ENCODE measurements at regions not wholly inside any gene's neighbourhood (a gene's known extent, or its start where the extent isn't known, plus 50 kb on each side); places are given as distances from the start of the nearest gene placed in this dataset.

DNA sequence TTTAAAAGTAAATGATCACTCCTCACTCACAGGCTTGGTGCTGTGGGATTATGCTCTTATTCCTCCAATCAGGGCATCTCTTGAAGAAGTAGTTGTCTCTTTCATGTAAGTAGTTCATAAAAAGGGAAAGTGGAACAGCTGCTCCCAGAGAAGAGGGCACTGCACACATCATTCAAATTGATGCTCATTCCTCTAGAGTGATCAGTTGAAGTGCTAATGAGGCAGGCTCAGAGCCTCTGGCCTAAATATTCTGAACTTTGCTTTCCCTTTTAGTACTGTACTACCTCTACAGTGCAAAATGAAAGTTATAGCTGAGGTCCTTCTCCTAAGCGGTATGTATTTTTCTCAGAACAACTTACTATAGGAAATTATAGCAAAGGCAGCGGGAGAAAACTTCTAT lies 1453.1 kb downstream of the ARAP2 start:
- TF ChIP-seq POLR2A (IDR thresholded peaks at IDR 0.05) (no peak), POLR2AphosphoS5 (IDR thresholded peaks at IDR 0.05) (no peak), EP300 (IDR thresholded peaks at IDR 0.05) (no peak)
- TF ChIP-seq, protein P1, sequence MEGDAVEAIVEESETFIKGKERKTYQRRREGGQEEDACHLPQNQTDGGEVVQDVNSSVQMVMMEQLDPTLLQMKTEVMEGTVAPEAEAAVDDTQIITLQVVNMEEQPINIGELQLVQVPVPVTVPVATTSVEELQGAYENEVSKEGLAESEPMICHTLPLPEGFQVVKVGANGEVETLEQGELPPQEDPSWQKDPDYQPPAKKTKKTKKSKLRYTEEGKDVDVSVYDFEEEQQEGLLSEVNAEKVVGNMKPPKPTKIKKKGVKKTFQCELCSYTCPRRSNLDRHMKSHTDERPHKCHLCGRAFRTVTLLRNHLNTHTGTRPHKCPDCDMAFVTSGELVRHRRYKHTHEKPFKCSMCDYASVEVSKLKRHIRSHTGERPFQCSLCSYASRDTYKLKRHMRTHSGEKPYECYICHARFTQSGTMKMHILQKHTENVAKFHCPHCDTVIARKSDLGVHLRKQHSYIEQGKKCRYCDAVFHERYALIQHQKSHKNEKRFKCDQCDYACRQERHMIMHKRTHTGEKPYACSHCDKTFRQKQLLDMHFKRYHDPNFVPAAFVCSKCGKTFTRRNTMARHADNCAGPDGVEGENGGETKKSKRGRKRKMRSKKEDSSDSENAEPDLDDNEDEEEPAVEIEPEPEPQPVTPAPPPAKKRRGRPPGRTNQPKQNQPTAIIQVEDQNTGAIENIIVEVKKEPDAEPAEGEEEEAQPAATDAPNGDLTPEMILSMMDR (IDR thresholded peaks at IDR 0.05) = no peak
- H3K36me3 ChIP-seq = no peaks in the 10 kb centered on the region
- no peak overlapping the region for H3K27ac ChIP-seq
- H3K4me3 ChIP-seq = no peak overlapping the region
- no peaks in the 10 kb centered on the region for H3K27me3 ChIP-seq
- intact Hi-C loops (cut with DNase I; ENCODE audit: low total_unique reads) = no loop called here
- no peak for DNase-seq
- 76 to 93% (median 83%) methylated on average over 2 of the region's 2 CpGs for WGBS, 5 donors
- H3K9me3 ChIP-seq = peaks cover 0 to 22% (median 0%) of the 10 kb centered on the region in 4 donors
- H3K4me1 ChIP-seq = no peaks in the 10 kb centered on the region

DNA sequence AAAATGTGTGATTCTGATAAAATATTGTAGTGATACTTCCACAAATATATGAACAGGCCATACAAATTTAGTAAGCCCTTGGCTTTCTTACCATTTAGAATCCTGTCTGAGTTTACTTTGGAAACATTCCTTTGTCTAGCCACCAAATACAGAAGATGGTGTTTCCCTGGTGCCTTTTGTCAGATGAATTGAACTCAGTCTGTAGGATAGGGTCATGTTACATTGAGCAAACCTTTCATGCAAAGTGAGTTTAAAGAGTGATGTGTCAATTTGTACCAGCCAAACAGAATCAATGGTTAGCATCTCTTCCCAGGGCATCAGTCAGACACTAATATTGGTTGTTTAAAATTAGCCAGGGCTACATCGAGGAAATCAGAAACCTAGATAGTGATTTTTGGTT lies 1443.4 kb downstream of the ARAP2 start:
- H3K27ac ChIP-seq = no peak overlapping the region
- no peak for TF ChIP-seq POLR2A (IDR thresholded peaks at IDR 0.05)
- TF ChIP-seq, protein P1 (IDR thresholded peaks at IDR 0.05) = no peak
- TF ChIP-seq EP300 (IDR thresholded peaks at IDR 0.05) = no peak
- no peak for TF ChIP-seq POLR2AphosphoS5 (IDR thresholded peaks at IDR 0.05)
- H3K9me3 ChIP-seq = peaks cover 0 to 15% (median 1%) of the 10 kb centered on the region in 4 donors
- DNase-seq = no peak
- 33 to 57% (median 36%) methylated on average over 1 of the region's 1 CpG for WGBS, 5 donors
- H3K4me3 ChIP-seq = no peak overlapping the region
- no peaks in the 10 kb centered on the region for H3K36me3 ChIP-seq
- H3K27me3 ChIP-seq = no peaks in the 10 kb centered on the region
- intact Hi-C loops (cut with DNase I; ENCODE audit: low total_unique reads) = no loop called here
- no peaks in the 10 kb centered on the region for H3K4me1 ChIP-seq

DNA sequence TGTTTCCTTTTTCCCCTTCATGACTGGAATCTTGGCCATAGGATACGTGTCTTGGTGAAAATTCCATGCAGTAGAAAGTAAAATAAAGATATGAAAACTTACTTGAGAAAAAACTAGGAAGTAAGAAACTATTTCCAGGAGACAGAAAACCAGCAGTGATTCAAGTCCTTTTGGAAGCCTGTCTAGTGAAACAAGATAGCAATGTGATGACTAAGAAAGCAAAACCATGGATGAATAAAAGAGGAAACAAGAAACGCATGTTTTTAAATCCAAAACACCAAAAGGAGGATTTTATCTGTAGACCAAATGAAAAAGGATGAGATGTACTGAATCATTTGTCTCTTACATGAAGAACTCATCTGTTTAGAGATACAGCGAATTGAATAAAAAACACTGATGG lies 1430.0 kb downstream of the ARAP2 start:
- H3K36me3 ChIP-seq = no peaks in the 10 kb centered on the region
- H3K4me3 ChIP-seq = no peak overlapping the region
- TF ChIP-seq POLR2AphosphoS5 (IDR thresholded peaks at IDR 0.05) (no peak), POLR2A (IDR thresholded peaks at IDR 0.05) (no peak), EP300 (IDR thresholded peaks at IDR 0.05) (no peak)
- TF ChIP-seq, protein P1 (IDR thresholded peaks at IDR 0.05) = no peak
- intact Hi-C loops (cut with DNase I; ENCODE audit: low total_unique reads) = no loop called here
- 74 to 82% (median 75%) methylated on average over 3 of the region's 3 CpGs for WGBS, 5 donors
- DNase-seq = no peak
- no peak overlapping the region for H3K27ac ChIP-seq
- no peaks in the 10 kb centered on the region for H3K27me3 ChIP-seq
- no peaks in the 10 kb centered on the region for H3K4me1 ChIP-seq
- H3K9me3 ChIP-seq = peaks cover 0 to 13% (median 2%) of the 10 kb centered on the region in 4 donors

DNA sequence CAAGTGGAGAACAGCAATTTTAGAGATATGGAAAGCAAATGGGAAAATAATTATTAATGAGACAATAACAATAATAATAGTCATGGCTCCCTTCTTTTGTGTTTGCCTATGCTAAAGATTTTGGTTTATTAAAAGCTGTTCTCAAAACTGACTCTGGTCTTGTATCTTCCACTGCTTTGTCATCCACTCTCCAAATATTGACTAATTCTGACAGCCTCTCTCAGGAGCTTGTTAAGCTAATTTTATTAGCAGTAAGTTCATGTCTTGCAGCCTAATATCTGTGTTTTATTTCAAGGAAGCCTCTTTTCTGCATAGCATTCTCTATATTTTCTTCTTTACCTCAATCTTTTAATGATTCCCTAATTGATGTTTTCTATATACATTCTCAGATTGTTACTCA lies 1419.8 kb downstream of the ARAP2 start:
- no peaks in the 10 kb centered on the region for H3K9me3 ChIP-seq
- TF ChIP-seq POLR2AphosphoS5 (IDR thresholded peaks at IDR 0.05) = no peak
- no peak for TF ChIP-seq EP300 (IDR thresholded peaks at IDR 0.05)
- TF ChIP-seq, protein P1 (IDR thresholded peaks at IDR 0.05) = no peak
- no peak for TF ChIP-seq POLR2A (IDR thresholded peaks at IDR 0.05)
- H3K27ac ChIP-seq = no peak overlapping the region
- no peaks in the 10 kb centered on the region for H3K4me1 ChIP-seq
- no peak for DNase-seq
- no peak overlapping the region for H3K4me3 ChIP-seq
- intact Hi-C loops (cut with DNase I; ENCODE audit: low total_unique reads) = no loop called here
- no peaks in the 10 kb centered on the region for H3K36me3 ChIP-seq
- no peaks in the 10 kb centered on the region for H3K27me3 ChIP-seq

Data from stomach (tissue), 8 donors.